ENCODE measurements at regions not wholly inside any gene's neighbourhood (a gene's known extent, or its start where the extent isn't known, plus 50 kb on each side); places are given as distances from the start of the nearest gene placed in this dataset.
A peak's percentile ranks its signal among the peaks of the same experiment; 100 is the strongest.
"Not testable (repeated sequence)": the region's sequence is repeated elsewhere in the genome, so short reads cannot be mapped to it uniquely, and the experiment has no call there.

- POLR2A ChIA-PET, result no interaction called here
- ATAC-seq (no peak), DNase-seq (no peak)
- Mint-ChIP-seq H3K9me3 (ENCODE audit: low read depth) (no peaks in the 10 kb centered on the region), H3K27me3 (peaks cover 5% of the 10 kb centered on the region), H3K4me1 (peaks cover 32% of the 10 kb centered on the region), H3K4me3 (no peak overlapping the region), H3K36me3 (ENCODE audit: low read depth) (no peaks in the 10 kb centered on the region), H3K27ac (no peak overlapping the region)
- intact Hi-C loops (cut with DNase I, micrococcal nuclease), result no loop called here
- CTCF ChIA-PET, result interaction anchor here (0.6 to 1.1 kb wide), 4 partner anchors 12 to 108 kb away, joined by 3 to 4 read pairs (median 3); no protein-coding TSS in a partner anchor
Observed at GRCh38 chr10:30748152-30748973, 118.8 kb upstream of the LYZL2 start.

GRCh38 chr10:30747633-30748032 is 118.1 kb upstream of the LYZL2 start:
- intact Hi-C loops (cut with DNase I, micrococcal nuclease), result no loop called here
- peaks cover 34% of the 10 kb centered on the region for H3K4me1 Mint-ChIP-seq
- DNase-seq (peak; percentile 69), ATAC-seq (peak; percentile 93)
- no peaks in the 10 kb centered on the region for H3K9me3 Mint-ChIP-seq (ENCODE audit: low read depth)
- POLR2A ChIA-PET, result no interaction called here
- no peak overlapping the region for H3K4me3 Mint-ChIP-seq
- CTCF ChIA-PET, result interaction anchor here (1.1 kb wide), 1 partner anchor 60 kb away, joined by 3 read pairs; no protein-coding TSS in a partner anchor
- no peaks in the 10 kb centered on the region for H3K36me3 Mint-ChIP-seq (ENCODE audit: low read depth)
- peaks cover 5% of the 10 kb centered on the region for H3K27me3 Mint-ChIP-seq
- no peak overlapping the region for H3K27ac Mint-ChIP-seq

GRCh38 chr10:30745953-30746352 is 116.4 kb upstream of the LYZL2 start:
- CTCF ChIA-PET, result no interaction called here
- peaks cover 2% of the 10 kb centered on the region for H3K27me3 Mint-ChIP-seq
- ATAC-seq (no peak), DNase-seq (no peak)
- H3K4me3 Mint-ChIP-seq, result no peak overlapping the region
- intact Hi-C loops (cut with DNase I, micrococcal nuclease), result no loop called here
- H3K4me1 Mint-ChIP-seq, result peaks cover 34% of the 10 kb centered on the region
- no peaks in the 10 kb centered on the region for H3K9me3 Mint-ChIP-seq (ENCODE audit: low read depth)
- no peaks in the 10 kb centered on the region for H3K36me3 Mint-ChIP-seq (ENCODE audit: low read depth)
- POLR2A ChIA-PET, result no interaction called here
- no peak overlapping the region for H3K27ac Mint-ChIP-seq

GRCh38 chr10:30744106-30744505 is 114.6 kb upstream of the LYZL2 start:
- ATAC-seq (no peak), DNase-seq (no peak)
- peaks cover 25% of the 10 kb centered on the region for H3K4me1 Mint-ChIP-seq
- no peaks in the 10 kb centered on the region for H3K36me3 Mint-ChIP-seq (ENCODE audit: low read depth)
- H3K27ac Mint-ChIP-seq, result no peak overlapping the region
- intact Hi-C loops (cut with DNase I, micrococcal nuclease), result no loop called here
- no peak overlapping the region for H3K4me3 Mint-ChIP-seq
- peaks cover 2% of the 10 kb centered on the region for H3K27me3 Mint-ChIP-seq
- ChIA-PET CTCF (interaction anchor here (1.1 kb wide), 1 partner anchor 57 kb away, joined by 3 read pairs; no protein-coding TSS in a partner anchor), POLR2A (no interaction called here)
- no peaks in the 10 kb centered on the region for H3K9me3 Mint-ChIP-seq (ENCODE audit: low read depth)

- no peak for DNase-seq
- H3K4me1 Mint-ChIP-seq, result peaks cover 25% of the 10 kb centered on the region
- H3K36me3 Mint-ChIP-seq (ENCODE audit: low read depth), result no peaks in the 10 kb centered on the region
- no peaks in the 10 kb centered on the region for H3K9me3 Mint-ChIP-seq (ENCODE audit: low read depth)
- H3K4me3 Mint-ChIP-seq, result no peak overlapping the region
- ChIA-PET CTCF (interaction anchor here (0.9 to 1.1 kb wide), 2 partner anchors 56 to 104 kb away, joined by 3 read pairs; no protein-coding TSS in a partner anchor), POLR2A (no interaction called here)
- peaks cover 2% of the 10 kb centered on the region for H3K27me3 Mint-ChIP-seq
- no peak overlapping the region for H3K27ac Mint-ChIP-seq
- no peak for ATAC-seq
- intact Hi-C loops (cut with DNase I, micrococcal nuclease), result no loop called here
Observed at GRCh38 chr10:30743586-30743985, 114.0 kb upstream of the LYZL2 start.

GRCh38 chr10:30742471-30742870 is 112.9 kb upstream of the LYZL2 start:
- Mint-ChIP-seq H3K4me1 (peaks cover 15% of the 10 kb centered on the region), H3K27ac (no peak overlapping the region), H3K27me3 (peaks cover 2% of the 10 kb centered on the region), H3K36me3 (ENCODE audit: low read depth) (no peaks in the 10 kb centered on the region), H3K4me3 (no peak overlapping the region), H3K9me3 (ENCODE audit: low read depth) (no peaks in the 10 kb centered on the region)
- ATAC-seq, result no peak
- POLR2A ChIA-PET, result no interaction called here
- intact Hi-C loops (cut with DNase I, micrococcal nuclease), result no loop called here
- DNase-seq, result peak; percentile 32
- CTCF ChIA-PET, result interaction anchor here (0.5 kb wide), 1 partner anchor 475 kb away, joined by 3 read pairs; no protein-coding TSS in a partner anchor

- H3K9me3 Mint-ChIP-seq (ENCODE audit: low read depth); H3K27ac Mint-ChIP-seq; H3K36me3 Mint-ChIP-seq (ENCODE audit: low read depth); H3K4me3 Mint-ChIP-seq; intact Hi-C loops (cut with DNase I, micrococcal nuclease); POLR2A ChIA-PET; ATAC-seq; DNase-seq; H3K27me3 Mint-ChIP-seq: not testable (repeated sequence)
- peaks cover 13% of the 10 kb centered on the region for H3K4me1 Mint-ChIP-seq
- CTCF ChIA-PET, result interaction anchor here (0.6 to 1.0 kb wide), 3 partner anchors 25 to 749 kb away, joined by 3 read pairs; no protein-coding TSS in a partner anchor
Observed at GRCh38 chr10:30740774-30741173, 111.2 kb upstream of the LYZL2 start.

- POLR2A ChIA-PET, result no interaction called here
- H3K4me3 Mint-ChIP-seq, result no peak overlapping the region
- ATAC-seq (no peak), DNase-seq (no peak)
- peaks cover 2% of the 10 kb centered on the region for H3K27me3 Mint-ChIP-seq
- no peaks in the 10 kb centered on the region for H3K9me3 Mint-ChIP-seq (ENCODE audit: low read depth)
- intact Hi-C loops (cut with DNase I, micrococcal nuclease), result no loop called here
- H3K27ac Mint-ChIP-seq, result no peak overlapping the region
- no peaks in the 10 kb centered on the region for H3K36me3 Mint-ChIP-seq (ENCODE audit: low read depth)
- CTCF ChIA-PET, result interaction anchor here (0.6 to 1.9 kb wide), 2 partner anchors 29 to 68 kb away, joined by 3 to 5 read pairs; no protein-coding TSS in a partner anchor
- peaks cover 13% of the 10 kb centered on the region for H3K4me1 Mint-ChIP-seq
Observed at GRCh38 chr10:30738416-30738815, 108.9 kb upstream of the LYZL2 start.

GRCh38 chr10:30737931-30738391 is 108.4 kb upstream of the LYZL2 start:
- ChIA-PET CTCF (interaction anchor here (1.9 kb wide), 1 partner anchor 67 kb away, joined by 5 read pairs; no protein-coding TSS in a partner anchor), POLR2A (no interaction called here)
- no peak for DNase-seq
- intact Hi-C loops (cut with DNase I, micrococcal nuclease), result no loop called here
- peaks cover 13% of the 10 kb centered on the region for H3K4me1 Mint-ChIP-seq
- no peak for ATAC-seq
- no peak overlapping the region for H3K4me3 Mint-ChIP-seq
- no peak overlapping the region for H3K27ac Mint-ChIP-seq
- H3K9me3 Mint-ChIP-seq (ENCODE audit: low read depth), result no peaks in the 10 kb centered on the region
- H3K36me3 Mint-ChIP-seq (ENCODE audit: low read depth), result no peaks in the 10 kb centered on the region
- peaks cover 2% of the 10 kb centered on the region for H3K27me3 Mint-ChIP-seq

GRCh38 chr10:30736685-30737232 is 107.2 kb upstream of the LYZL2 start:
- DNase-seq (peak; percentile 44), ATAC-seq (peak; percentile 87)
- ChIA-PET POLR2A (no interaction called here), CTCF (interaction anchor here (0.6 to 0.8 kb wide), 2 partner anchors 47 to 294 kb away, joined by 3 read pairs; no protein-coding TSS in a partner anchor)
- Mint-ChIP-seq H3K27ac (no peak overlapping the region), H3K9me3 (ENCODE audit: low read depth) (no peaks in the 10 kb centered on the region), H3K4me1 (peaks cover 3% of the 10 kb centered on the region), H3K27me3 (peaks cover 2% of the 10 kb centered on the region), H3K4me3 (no peak overlapping the region), H3K36me3 (ENCODE audit: low read depth) (no peaks in the 10 kb centered on the region)
- intact Hi-C loops (cut with DNase I, micrococcal nuclease), result no loop called here

- ATAC-seq (no peak), DNase-seq (no peak)
- peaks cover 2% of the 10 kb centered on the region for H3K27me3 Mint-ChIP-seq
- no peak overlapping the region for H3K4me3 Mint-ChIP-seq
- no peak overlapping the region for H3K27ac Mint-ChIP-seq
- intact Hi-C loops (cut with DNase I, micrococcal nuclease), result no loop called here
- no peaks in the 10 kb centered on the region for H3K36me3 Mint-ChIP-seq (ENCODE audit: low read depth)
- POLR2A ChIA-PET, result no interaction called here
- peaks cover 3% of the 10 kb centered on the region for H3K4me1 Mint-ChIP-seq
- CTCF ChIA-PET, result no interaction called here
- H3K9me3 Mint-ChIP-seq (ENCODE audit: low read depth), result no peaks in the 10 kb centered on the region
Observed at GRCh38 chr10:30734901-30735300, 105.3 kb upstream of the LYZL2 start.

Measured in activated CD4-positive, alpha-beta T cell treated with anti-CD3 and anti-CD28 coated beads for 36 hours (primary cell).